H1 (cell line): ENCODE measurements at regions not wholly inside any gene's neighbourhood (a gene's known extent, or its start where the extent isn't known, plus 50 kb on each side); places are given as distances from the start of the nearest gene placed in this dataset.

ENCODE experiments used
- CTCF ChIA-PET: fragments of 300-600 bp; sonication (Branson Sonifier 250); formaldehyde crosslinking; loops from one replicate; lab custom pipeline; 2021; ENCODE audit not compliant: partially characterized antibody; lab: Charles Lee
- POLR2A ChIA-PET: fragments of 300-600 bp; sonication (Branson Sonifier 250); formaldehyde crosslinking; loops from one replicate; lab custom pipeline; 2021; ENCODE audit warnings: inconsistent platforms; ENCODE audit not compliant: partially characterized antibody; lab: Charles Lee
- DNase-seq, 2 experiments: peaks; one replicate each; pipeline versions ENCODE4 v3.0.0 to v3.0.0-alpha.2; 2010 to 2022; ENCODE audit warnings: low spot score in 2 of 2, low read depth in 1 of 2, mixed read lengths in 1 of 2
- FAIRE-seq: peaks from 2 replicates; lab custom pipeline; 2011; peaks lifted over from hg19 to GRCh38; lab: Jason Lieb, UNC
- H2AFZ ChIP-seq: 2 replicates; pipeline ENCODE4 v1.8.1; 2012; ENCODE audit warnings: low read length, inconsistent platforms
- H2AK5ac ChIP-seq: 2 replicates; pipeline ENCODE4 v1.6.1; 2013; ENCODE audit warnings: low read depth, low read length
- H2BK120ac ChIP-seq: replicated peaks from 2 replicates; pipeline ENCODE3; 2013; ENCODE audit warnings: low read depth, low read length, inconsistent platforms
- H2BK12ac ChIP-seq: 2 replicates; pipeline ENCODE4 v1.6.1; 2013; ENCODE audit warnings: low read depth, low read length
- H2BK15ac ChIP-seq: 2 replicates; pipeline ENCODE4 v1.6.1; 2013; ENCODE audit warnings: low read length
- H2BK20ac ChIP-seq: 2 replicates; pipeline ENCODE4 v1.6.1; 2013; ENCODE audit warnings: low read length
- H2BK5ac ChIP-seq: 2 replicates; pipeline ENCODE4 v1.6.1; 2013; ENCODE audit warnings: low read depth, low read length
- H3K14ac ChIP-seq: 2 replicates; pipeline ENCODE4 v1.6.1; 2013; ENCODE audit warnings: inconsistent platforms; ENCODE audit not compliant: insufficient read length
- H3K18ac ChIP-seq: 2 replicates; pipeline ENCODE4 v1.6.1; 2013; ENCODE audit warnings: low read length; ENCODE audit errors: extremely low read depth
- H3K23ac ChIP-seq: 2 replicates; pipeline ENCODE4 v1.6.1; 2013; ENCODE audit warnings: inconsistent platforms; ENCODE audit not compliant: insufficient read length
- H3K23me2 ChIP-seq: 2 replicates; pipeline ENCODE4 v1.6.1; 2013; ENCODE audit warnings: low read depth, low read length
- H3K27ac ChIP-seq: 2 replicates; pipeline ENCODE4 v1.6.1; 2011; ENCODE audit warnings: low read depth, low read length, inconsistent platforms
- H3K27me3 ChIP-seq, 4 experiments: replicated peaks in 1 of 4; 1 replicate in 1 of 4; 2 replicates in 3 of 4; pipeline versions ENCODE4 v1.6.1 to v1.8.1; 2011 to 2013; ENCODE audit warnings: low read length in 3 of 4, mild to moderate bottlenecking in 3 of 4, inconsistent platforms in 2 of 4, mixed read lengths in 2 of 4, moderate library complexity in 1 of 4; ENCODE audit not compliant: control insufficient read depth in 3 of 4, insufficient read depth in 3 of 4; ENCODE audit errors: extremely low read depth in 1 of 4
- H3K36me3 ChIP-seq, 4 experiments: 2 replicates each; pipeline versions ENCODE4 v1.6.1 to v1.8.1; 2011 to 2013; ENCODE audit warnings: mild to moderate bottlenecking in 4 of 4, low read length in 3 of 4, moderate library complexity in 2 of 4, control low read depth in 1 of 4, inconsistent platforms in 1 of 4; ENCODE audit not compliant: insufficient read depth in 4 of 4, control insufficient read depth in 2 of 4
- H3K4ac ChIP-seq: replicated peaks from 2 replicates; pipeline ENCODE3; 2013; ENCODE audit warnings: low read length, low read depth, mixed read lengths, inconsistent platforms; ENCODE audit not compliant: insufficient read length
- H3K4me1 ChIP-seq, 4 experiments: replicated peaks in 1 of 4; 1 replicate in 1 of 4; 2 replicates in 3 of 4; pipeline versions ENCODE4 v1.6.1 to v1.8.1; 2011 to 2013; ENCODE audit warnings: low read length in 3 of 4, inconsistent platforms in 2 of 4, mixed read lengths in 1 of 4; ENCODE audit not compliant: insufficient read depth in 4 of 4, control insufficient read depth in 3 of 4
- H3K4me2 ChIP-seq, 2 experiments: 2 replicates each; pipeline versions ENCODE4 v1.6.1 to v1.8.1; 2011 to 2013; ENCODE audit warnings: low read depth in 2 of 2, low read length in 2 of 2, control low read depth in 1 of 2, inconsistent platforms in 1 of 2, mild to moderate bottlenecking in 1 of 2; ENCODE audit not compliant: insufficient read depth in 1 of 2
- H3K4me3 ChIP-seq, 4 experiments: fragments of 200-600, 300-600 bp in 1 of 4; sonication (generic), shearing (Covaris generic), sonication (Bioruptor Twin) in 1 of 4; 2 replicates each; pipeline versions ENCODE4 v1.5.1 to v1.8.1; 2011 to 2016; ENCODE audit warnings: low read length in 4 of 4, low read depth in 3 of 4, control low read depth in 2 of 4, inconsistent platforms in 2 of 4, mild to moderate bottlenecking in 2 of 4, mixed read lengths in 1 of 4, moderate library complexity in 1 of 4; ENCODE audit not compliant: insufficient read depth in 2 of 4; ENCODE audit errors: extremely low read depth in 1 of 4
- H3K56ac ChIP-seq: replicated peaks from 2 replicates; pipeline ENCODE3; 2013; ENCODE audit warnings: low read depth, mild to moderate bottlenecking, mixed read lengths, low read length, inconsistent platforms; ENCODE audit not compliant: insufficient read length
- H3K79me1 ChIP-seq: 2 replicates; pipeline ENCODE4 v1.6.1; 2013; ENCODE audit warnings: low read depth, low read length, control low read depth
- H3K79me2 ChIP-seq, 2 experiments: 2 replicates each; pipeline versions ENCODE4 v1.6.1 to v1.8.1; 2012 to 2013; ENCODE audit warnings: low read length in 2 of 2, mild to moderate bottlenecking in 2 of 2, inconsistent platforms in 1 of 2; ENCODE audit not compliant: insufficient read depth in 2 of 2, control insufficient read depth in 1 of 2
- H3K9ac ChIP-seq, 4 experiments: replicated peaks in 1 of 4; 1 replicate in 1 of 4; 2 replicates in 3 of 4; pipeline versions ENCODE4 v1.6.1 to v1.8.1; 2011 to 2013; ENCODE audit warnings: low read depth in 3 of 4, low read length in 3 of 4, control low read depth in 2 of 4, mild to moderate bottlenecking in 2 of 4, moderate library complexity in 2 of 4, inconsistent platforms in 1 of 4; ENCODE audit errors: extremely low read depth in 1 of 4
- H3K9me3 ChIP-seq, 2 experiments: 2 replicates each; pipeline versions ENCODE4 v1.6.1 to v1.8.1; 2012 to 2013; ENCODE audit warnings: mild to moderate bottlenecking in 2 of 2, moderate library complexity in 2 of 2, control low read depth in 1 of 2, inconsistent platforms in 1 of 2, low read depth in 1 of 2, low read length in 1 of 2, mixed read lengths in 1 of 2; ENCODE audit not compliant: insufficient read depth in 2 of 2
- H4K20me1 ChIP-seq, 2 experiments: replicated peaks in 1 of 2; 2 replicates each; pipeline versions ENCODE3 to v1.8.1; 2011 to 2013; ENCODE audit warnings: inconsistent platforms in 2 of 2, low read length in 2 of 2, mild to moderate bottlenecking in 1 of 2; ENCODE audit not compliant: insufficient read depth in 2 of 2, control insufficient read depth in 1 of 2
- H4K5ac ChIP-seq: 2 replicates; pipeline ENCODE4 v1.6.1; 2013; ENCODE audit warnings: low read length, low read depth, mixed read lengths, inconsistent platforms; ENCODE audit not compliant: insufficient read length
- H4K8ac ChIP-seq: 2 replicates; pipeline ENCODE4 v1.8.0; 2013; ENCODE audit warnings: mild to moderate bottlenecking, moderate library complexity, low read length, inconsistent platforms; ENCODE audit not compliant: insufficient read depth; ENCODE audit errors: extremely low read depth
- H4K91ac ChIP-seq: replicated peaks from 2 replicates; pipeline ENCODE3; 2013; ENCODE audit warnings: low read length, mixed read lengths, inconsistent platforms; ENCODE audit not compliant: insufficient read length
- CBX8 ChIP-seq: fragments of 300-800, 300-1000 bp; sonication (generic); IDR thresholded peaks from 2 replicates; pipeline ENCODE4 v1.7.1; 2016; ENCODE audit warnings: low read depth, low read length, borderline replicate concordance
- CHD1 ChIP-seq: IDR thresholded peaks from 2 replicates; pipeline ENCODE4 v1.6.1; 2012; ENCODE audit warnings: low read depth, low read length, improper control_type of control experiment
- CHD2 ChIP-seq: IDR thresholded peaks from 2 replicates; pipeline ENCODE4 v1.6.1; 2012; ENCODE audit warnings: low read length, improper control_type of control experiment
- YY1 ChIP-seq: IDR thresholded peaks from 2 replicates; pipeline ENCODE4 v1.6.1; 2011; ENCODE audit warnings: low read depth, mild to moderate bottlenecking, low read length

DNA sequence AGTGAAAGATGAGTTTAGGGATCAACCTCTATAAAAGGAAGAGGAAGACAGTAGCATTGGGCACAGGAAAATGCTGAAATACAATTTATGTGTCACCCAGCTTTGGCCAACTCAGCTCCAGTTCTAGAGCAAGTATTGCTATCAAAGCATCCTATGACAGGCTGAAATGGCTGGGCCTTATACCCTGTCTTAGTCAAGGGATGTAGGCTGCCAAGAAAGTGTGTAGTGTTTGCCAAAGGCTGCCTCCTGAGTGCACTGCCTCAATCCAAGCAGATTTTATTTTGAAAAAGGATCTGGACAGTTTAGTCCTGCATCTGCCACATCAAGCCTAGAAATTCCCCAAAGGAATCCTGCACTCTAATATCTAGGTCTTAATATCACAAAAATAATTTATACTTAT lies 359.9 kb upstream of the ZC3H15 start:
- Histone ChIP-seq H2AFZ (no peak overlapping the region), H4K8ac (no peak overlapping the region), H2AK5ac (peak overlapping the region; percentile 17; the same call in 1 of the 2 replicates), H4K91ac (peak overlapping the region; percentile 71), H3K18ac (no peak overlapping the region), H3K9ac (0 out of 7 replicates have a peak overlapping the region, but pooled peaks of 1 of the 4 experiments have one; percentile 14), H2BK15ac (no peak overlapping the region), H3K27ac (peak overlapping the region; percentile 42; the same call in 1 of the 2 replicates), H3K56ac (no peak overlapping the region), H3K4ac (peak overlapping the region; percentile 90), H3K27me3 (no peaks in the 10 kb centered on the region), H3K36me3 (no peaks in the 10 kb centered on the region), H3K23ac (no peak overlapping the region), H3K23me2 (no peaks in the 10 kb centered on the region), H3K79me1 (no peaks in the 10 kb centered on the region), H4K5ac (no peak overlapping the region), H2BK20ac (peak overlapping the region; percentile 74), H3K4me3 (no peak overlapping the region), H2BK12ac (peak overlapping the region; percentile 72), H3K14ac (no peak overlapping the region), H2BK5ac (peak overlapping the region; percentile 84; the same call in 1 of the 2 replicates), H3K9me3 (no peaks in the 10 kb centered on the region), H3K4me1 (peaks cover 5 to 23% (median 10%) of the 10 kb centered on the region in 4 experiments; a peak in 4 of 7 replicates), H4K20me1 (no peaks in the 10 kb centered on the region), H2BK120ac (peak overlapping the region; percentile 93), H3K4me2 (0 out of 4 replicates have a peak overlapping the region, but pooled peaks of 1 of the 2 experiments have one; percentile 7), H3K79me2 (no peaks in the 10 kb centered on the region)
- FAIRE-seq: no peak
- no peak for TF ChIP-seq YY1
- TF ChIP-seq CHD2: no peak
- no peak for TF ChIP-seq CHD1
- no peak for TF ChIP-seq CBX8
- POLR2A ChIA-PET: no interaction called here
- CTCF ChIA-PET: no interaction called here
- no peak for DNase-seq
